ENCODE measurements at regions not wholly inside any gene's neighbourhood (a gene's known extent, or its start where the extent isn't known, plus 50 kb on each side); places are given as distances from the start of the nearest gene placed in this dataset.

GRCh38 chr6:163992056-163992455 lies 577.5 kb downstream of the QKI start:
- Histone ChIP-seq H3K27me3 (no peaks in the 10 kb centered on the region), H3K4me3 (no peak overlapping the region), H3K36me3 (no peaks in the 10 kb centered on the region), H3K4me1 (no peaks in the 10 kb centered on the region), H3K9me3 (no peaks in the 10 kb centered on the region), H3K27ac (no peak overlapping the region)
- no peak for DNase-seq (ENCODE audit: low spot score in 2 of 2)
- TF ChIP-seq CTCF (IDR thresholded peaks at IDR 0.05) (no peak), POLR2A (IDR thresholded peaks at IDR 0.05) (no peak), POLR2AphosphoS5 (IDR thresholded peaks at IDR 0.05) (no peak), EP300 (IDR thresholded peaks at IDR 0.05) (no peak)

- H3K9me3 ChIP-seq, result no peaks in the 10 kb centered on the region
- no peak overlapping the region for H3K4me3 ChIP-seq
- no peak for TF ChIP-seq POLR2AphosphoS5 (IDR thresholded peaks at IDR 0.05)
- TF ChIP-seq EP300 (IDR thresholded peaks at IDR 0.05), result no peak
- TF ChIP-seq CTCF (IDR thresholded peaks at IDR 0.05), result no peak
- no peak for TF ChIP-seq POLR2A (IDR thresholded peaks at IDR 0.05)
- no peaks in the 10 kb centered on the region for H3K36me3 ChIP-seq
- no peaks in the 10 kb centered on the region for H3K27me3 ChIP-seq
- H3K4me1 ChIP-seq, result no peaks in the 10 kb centered on the region
- no peak for DNase-seq (ENCODE audit: low spot score in 2 of 2)
- WGBS, result 79% methylated on average over 4 of the region's 4 CpGs
- H3K27ac ChIP-seq, result no peak overlapping the region
Observed at GRCh38 chr6:163991321-163991720, 576.8 kb downstream of the QKI start.

- 93% methylated on average over 5 of the region's 5 CpGs for WGBS
Observed at GRCh38 chr6:163986313-163986712, 571.8 kb downstream of the QKI start.

GRCh38 chr6:163985710-163986109 lies 571.2 kb downstream of the QKI start:
- no peak for TF ChIP-seq EP300 (IDR thresholded peaks at IDR 0.05)
- TF ChIP-seq CTCF (IDR thresholded peaks at IDR 0.05), result no peak
- TF ChIP-seq POLR2AphosphoS5 (IDR thresholded peaks at IDR 0.05), result no peak
- TF ChIP-seq POLR2A (IDR thresholded peaks at IDR 0.05), result no peak
- DNase-seq (ENCODE audit: low spot score in 2 of 2), result no peak
- Histone ChIP-seq H3K27ac (no peak overlapping the region), H3K36me3 (no peaks in the 10 kb centered on the region), H3K4me3 (no peak overlapping the region), H3K4me1 (no peaks in the 10 kb centered on the region), H3K27me3 (no peaks in the 10 kb centered on the region), H3K9me3 (no peaks in the 10 kb centered on the region)
- 76% methylated on average over 11 of the region's 11 CpGs for WGBS

More at GRCh38 chr6:163986313-163986712, 571.8 kb downstream of the QKI start:
- no peak for DNase-seq (ENCODE audit: low spot score in 2 of 2)
- no peaks in the 10 kb centered on the region for H3K9me3 ChIP-seq
- no peak overlapping the region for H3K27ac ChIP-seq
- H3K4me1 ChIP-seq, result no peaks in the 10 kb centered on the region
- H3K27me3 ChIP-seq, result no peaks in the 10 kb centered on the region
- H3K4me3 ChIP-seq, result no peak overlapping the region
- TF ChIP-seq POLR2A (IDR thresholded peaks at IDR 0.05) (no peak), POLR2AphosphoS5 (IDR thresholded peaks at IDR 0.05) (no peak), CTCF (IDR thresholded peaks at IDR 0.05) (no peak), EP300 (IDR thresholded peaks at IDR 0.05) (no peak)
- H3K36me3 ChIP-seq, result no peaks in the 10 kb centered on the region

GRCh38 chr6:163985040-163985439 lies 570.5 kb downstream of the QKI start:
- WGBS, result 82% methylated on average over 1 of the region's 1 CpG
- no peak for TF ChIP-seq POLR2AphosphoS5 (IDR thresholded peaks at IDR 0.05)
- no peak for TF ChIP-seq POLR2A (IDR thresholded peaks at IDR 0.05)
- no peak for TF ChIP-seq CTCF (IDR thresholded peaks at IDR 0.05)
- no peak for TF ChIP-seq EP300 (IDR thresholded peaks at IDR 0.05)
- DNase-seq (ENCODE audit: low spot score in 2 of 2), result no peak
- Histone ChIP-seq H3K27me3 (no peaks in the 10 kb centered on the region), H3K36me3 (no peaks in the 10 kb centered on the region), H3K4me3 (no peak overlapping the region), H3K9me3 (no peaks in the 10 kb centered on the region), H3K27ac (no peak overlapping the region), H3K4me1 (no peaks in the 10 kb centered on the region)
